C1 segment of cervical spinal cord (tissue), 14 donors: ENCODE measurements at regions not wholly inside any gene's neighbourhood (a gene's known extent, or its start where the extent isn't known, plus 50 kb on each side); places are given as distances from the start of the nearest gene placed in this dataset.

Source experiments
- DNase-seq, 14 donors: peaks; one replicate each; lab custom pipeline; 2025; lab: John Stamatoyannopoulos, UW

DNA sequence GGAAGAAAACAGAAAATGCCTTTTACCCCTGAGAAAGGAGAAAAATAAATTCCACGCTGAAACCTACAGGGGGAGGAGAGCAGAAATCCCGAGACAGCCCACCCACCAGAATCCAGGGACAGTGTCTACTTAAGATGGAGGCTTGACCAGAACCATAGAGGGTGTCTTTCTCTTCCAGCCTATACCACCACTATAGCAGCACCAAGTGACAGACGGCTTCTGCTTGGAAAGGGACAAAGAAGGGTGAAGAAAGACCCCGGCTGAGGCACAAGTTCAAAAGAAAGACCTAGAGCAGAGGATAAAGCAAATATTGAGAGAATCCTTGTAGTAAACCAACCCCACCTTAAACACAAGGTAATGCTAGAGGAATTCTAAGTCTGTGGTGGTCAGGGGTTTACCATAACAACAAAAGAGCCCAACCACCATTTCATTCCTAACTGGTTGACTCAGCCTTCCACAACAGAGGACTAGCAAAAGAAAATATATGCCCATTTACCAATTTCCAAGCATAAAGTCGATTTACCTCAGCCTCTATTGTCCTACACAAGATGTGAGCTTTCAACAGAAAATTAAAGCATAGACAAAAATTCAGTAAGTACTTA, 105.3 kb upstream of the FOXG1 start:
- no peak for DNase-seq

DNA sequence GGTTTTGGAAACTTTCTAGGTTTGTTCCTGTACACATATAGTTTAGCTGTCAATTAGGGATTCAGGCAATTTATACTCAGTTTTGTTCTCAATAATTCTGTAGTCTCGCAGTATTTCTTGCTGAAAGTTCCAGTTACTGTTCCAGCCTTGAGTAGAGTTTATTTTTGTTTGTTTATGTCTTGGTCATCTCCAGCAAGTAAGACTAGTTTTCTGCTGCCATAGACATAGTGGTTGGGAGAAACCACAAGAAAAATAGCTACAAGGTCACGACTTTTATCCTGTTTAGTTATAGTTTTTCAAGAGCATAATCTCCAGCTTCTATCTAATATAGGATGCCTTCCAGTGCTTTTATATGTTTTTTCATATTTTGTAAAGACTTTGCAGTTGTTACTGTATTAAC, 99.6 kb upstream of the FOXG1 start:
- no peak for DNase-seq

DNA sequence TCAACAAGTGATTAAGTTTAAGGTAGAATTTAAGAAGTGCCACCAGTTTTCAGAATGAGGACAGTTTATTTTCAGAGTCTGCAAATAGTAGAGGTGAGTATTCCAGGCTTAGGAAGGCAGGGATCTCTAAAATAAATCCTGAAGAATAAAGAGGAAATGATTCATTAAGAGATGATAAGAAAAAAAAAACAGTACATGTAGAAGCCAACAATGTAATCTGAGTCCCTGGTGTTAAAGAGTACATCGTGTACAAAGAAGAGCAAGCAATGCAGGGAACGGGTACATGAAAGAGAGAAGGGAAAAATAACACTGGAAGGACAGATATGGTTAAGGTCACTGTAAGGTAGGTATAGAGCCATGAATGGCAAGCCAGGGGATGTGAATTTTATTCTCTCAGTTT, 95.2 kb upstream of the FOXG1 start:
- DNase-seq = no peak

DNA sequence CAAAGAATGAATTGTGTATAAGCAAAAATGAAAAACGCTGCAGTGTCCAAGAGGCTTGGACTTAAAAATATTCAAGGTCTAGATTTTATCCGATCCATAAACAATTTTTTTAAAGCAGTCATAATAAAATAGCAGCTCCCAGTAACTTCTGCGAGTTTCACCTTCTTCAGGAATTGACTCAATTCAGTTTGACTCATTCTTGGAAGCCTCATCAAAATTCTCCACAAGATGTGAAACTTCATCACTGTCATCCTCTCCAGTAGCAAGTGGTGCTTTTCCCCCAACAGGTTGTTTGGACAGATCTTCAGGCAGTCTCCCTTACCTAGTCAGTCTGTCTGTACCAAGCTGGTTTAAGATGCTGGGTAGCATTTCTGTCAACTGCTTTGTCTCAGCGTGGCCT, 93.5 kb upstream of the FOXG1 start:
- DNase-seq = no peak

DNA sequence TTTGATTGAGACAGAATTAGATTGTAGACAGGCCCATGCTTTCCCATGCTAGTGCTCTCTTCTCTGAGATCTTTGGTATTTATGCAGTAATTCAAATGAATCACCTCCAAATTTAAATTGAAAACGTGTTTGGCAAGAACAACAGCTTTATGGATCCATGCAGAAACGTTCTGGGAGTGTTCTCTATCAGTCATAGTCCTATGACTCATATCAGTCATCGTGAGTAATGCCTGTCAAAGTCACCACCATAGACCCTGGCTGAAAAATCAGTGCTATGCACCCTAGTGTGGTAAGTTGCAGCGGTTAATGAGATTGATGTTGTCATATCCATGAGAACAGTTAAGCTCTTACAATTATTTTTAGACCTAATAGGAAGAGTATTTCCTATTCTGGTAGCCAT, 90.1 kb upstream of the FOXG1 start:
- no peak for DNase-seq

DNA sequence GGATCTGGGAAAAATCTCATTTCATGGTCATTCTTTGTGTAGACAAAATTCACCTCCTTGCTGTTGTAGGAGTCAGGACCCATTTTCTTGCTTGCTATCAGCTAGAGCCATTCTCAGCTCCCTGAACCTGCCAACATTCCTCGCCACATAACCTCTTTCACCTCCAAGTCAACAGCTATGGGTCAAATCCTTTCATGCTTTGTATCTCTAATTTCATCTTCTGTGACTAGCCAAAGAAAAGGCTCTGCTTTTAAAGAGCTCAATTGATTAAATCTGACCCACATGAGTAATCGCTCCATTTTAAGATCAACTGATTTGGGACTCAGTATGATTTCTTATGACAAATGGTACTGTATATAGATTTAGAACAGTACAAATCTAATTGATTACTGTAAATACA, 89.2 kb upstream of the FOXG1 start:
- no peak for DNase-seq

DNA sequence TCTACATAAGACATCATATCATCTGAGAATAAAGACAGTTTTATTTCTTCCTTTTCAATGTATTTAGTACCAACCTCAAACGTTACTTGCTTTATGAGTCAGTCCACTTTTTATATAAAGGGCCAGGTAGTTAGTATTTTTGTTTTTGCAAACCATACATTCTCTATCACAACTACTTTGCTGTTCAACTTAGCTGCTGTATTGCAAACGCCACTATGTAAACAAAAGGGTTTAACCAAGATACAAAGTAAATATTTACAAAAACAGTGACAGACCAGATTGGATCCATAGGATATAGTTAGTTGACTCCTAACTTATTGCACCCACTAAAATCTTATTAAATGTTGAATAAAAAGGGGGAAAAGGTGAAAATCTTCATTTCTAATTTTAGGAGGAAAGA, 87.7 kb upstream of the FOXG1 start:
- DNase-seq = no peak

DNA sequence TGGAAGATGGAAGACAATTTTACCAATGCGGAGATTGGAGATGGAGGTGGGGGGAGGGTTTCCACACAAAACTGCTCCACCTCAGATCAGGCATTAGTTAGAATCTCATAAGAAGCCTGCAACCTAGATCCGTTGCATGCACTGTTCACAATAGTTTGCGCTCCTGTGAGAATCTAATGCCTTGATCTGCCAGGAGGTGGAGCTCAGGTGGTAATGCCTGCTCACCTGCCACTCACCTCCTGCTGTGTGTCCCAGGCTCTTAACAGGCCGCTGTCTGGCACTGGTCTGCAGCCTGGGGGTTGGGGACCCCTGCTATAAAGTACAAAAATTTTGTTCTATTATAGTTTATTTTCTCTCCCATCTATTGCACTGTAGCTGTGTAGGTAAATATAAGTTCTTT, 84.9 kb upstream of the FOXG1 start:
- DNase-seq = no peak

DNA sequence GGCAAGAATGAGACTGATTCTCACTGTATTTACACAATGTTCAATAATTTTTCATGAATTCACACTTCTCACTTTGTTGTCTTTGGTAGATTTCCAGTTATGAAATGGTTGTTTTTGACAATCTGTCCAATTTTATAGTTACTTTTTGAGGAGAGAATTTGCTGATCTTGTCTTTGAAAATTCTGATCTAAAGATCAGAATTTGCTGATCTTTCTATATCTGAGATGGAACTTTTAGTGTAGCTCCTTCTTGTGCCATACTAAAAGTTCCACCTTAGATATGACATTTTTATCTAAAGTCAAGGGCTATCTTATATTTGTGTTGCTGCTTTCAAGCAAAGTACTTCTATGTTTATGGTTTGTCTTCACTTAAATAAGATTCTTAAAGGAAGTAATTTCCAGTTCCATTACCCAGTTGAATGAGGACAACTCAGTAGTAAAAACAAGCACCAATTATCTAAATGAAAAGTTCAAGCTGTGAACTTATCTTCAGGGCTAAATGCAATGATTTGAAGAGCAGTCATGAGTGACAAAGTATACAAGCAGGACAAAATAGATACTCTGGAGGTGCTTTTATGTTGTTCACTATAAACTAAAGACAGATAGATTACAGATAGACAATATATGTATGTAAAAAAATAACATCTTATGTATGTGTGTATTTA, 76.4 kb upstream of the FOXG1 start:
- no peak for DNase-seq

DNA sequence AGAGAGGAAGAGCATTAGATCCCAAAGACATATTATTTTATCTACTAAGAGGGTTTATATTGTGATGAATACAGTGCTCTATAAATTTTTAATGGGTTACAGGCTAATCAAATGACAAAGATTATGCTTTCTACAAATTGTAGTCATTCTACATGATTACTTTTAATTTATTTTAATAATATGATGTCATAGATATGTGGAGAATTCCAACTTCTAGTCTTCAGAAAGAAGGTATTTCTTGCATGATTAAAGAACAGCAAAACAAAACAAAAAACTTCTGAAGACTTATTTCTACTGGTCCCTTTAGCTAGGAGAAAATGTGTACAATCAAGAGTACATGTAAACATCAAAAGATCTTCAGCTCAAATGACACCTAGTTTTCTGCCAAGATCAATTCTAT, 71.5 kb upstream of the FOXG1 start:
- DNase-seq = no peak

DNA sequence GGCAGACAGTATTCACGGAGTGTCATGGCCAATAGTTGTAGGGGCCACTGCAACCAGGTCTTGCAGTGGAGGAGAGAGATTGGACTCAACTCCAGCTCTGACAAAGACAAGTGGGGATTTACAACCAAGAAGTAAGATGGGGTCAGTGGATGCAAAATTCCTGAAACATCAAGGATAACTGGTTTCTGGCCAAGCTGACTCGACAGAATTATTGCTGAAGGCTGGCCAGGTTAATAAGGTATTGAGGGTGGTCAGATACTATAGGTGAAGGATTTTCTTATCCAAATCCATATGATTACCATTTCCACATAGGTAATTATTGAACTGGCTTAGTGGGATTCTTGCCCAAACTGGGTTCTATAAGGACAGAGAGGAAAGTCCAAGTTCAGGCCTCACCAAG, 64.9 kb upstream of the FOXG1 start:
- DNase-seq = no peak

DNA sequence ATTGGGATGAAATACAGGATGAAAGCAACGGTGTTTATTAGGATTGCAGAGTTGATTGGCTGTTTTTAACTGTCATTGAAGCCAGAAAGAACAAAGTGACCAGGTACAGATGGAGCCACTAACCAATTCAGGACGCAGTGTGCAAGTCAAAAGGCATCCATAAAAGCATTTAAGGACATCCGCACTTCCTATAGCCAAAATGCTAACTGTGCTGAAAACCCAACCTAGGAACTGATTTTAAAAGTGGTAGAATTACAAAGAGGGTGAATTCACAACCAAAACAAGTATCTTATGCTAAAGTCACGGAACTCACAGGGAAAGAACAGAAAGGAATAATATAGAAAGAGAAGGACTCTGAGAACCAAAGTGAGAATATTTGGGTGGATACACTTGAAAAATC, 63.1 kb upstream of the FOXG1 start:
- DNase-seq = no peak

DNA sequence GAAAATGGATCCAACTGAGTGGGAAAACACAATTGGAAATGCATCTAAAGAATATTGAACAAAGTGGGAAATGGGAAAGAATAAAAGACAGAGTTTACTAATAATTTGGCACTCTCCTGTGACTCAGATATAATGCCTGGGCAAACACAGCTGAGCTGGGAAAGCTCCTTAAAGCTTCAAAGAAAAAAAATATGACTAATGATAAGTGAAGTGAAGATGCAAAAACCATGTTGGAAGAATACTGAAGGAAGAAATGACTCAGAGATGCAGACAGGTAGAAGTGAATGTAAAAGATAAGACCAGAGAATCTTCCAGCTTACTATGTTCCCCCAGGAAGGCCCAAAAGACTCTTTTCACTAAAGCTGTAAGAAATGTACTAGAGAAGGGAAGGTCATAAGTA, 62.4 kb upstream of the FOXG1 start:
- DNase-seq = no peak

DNA sequence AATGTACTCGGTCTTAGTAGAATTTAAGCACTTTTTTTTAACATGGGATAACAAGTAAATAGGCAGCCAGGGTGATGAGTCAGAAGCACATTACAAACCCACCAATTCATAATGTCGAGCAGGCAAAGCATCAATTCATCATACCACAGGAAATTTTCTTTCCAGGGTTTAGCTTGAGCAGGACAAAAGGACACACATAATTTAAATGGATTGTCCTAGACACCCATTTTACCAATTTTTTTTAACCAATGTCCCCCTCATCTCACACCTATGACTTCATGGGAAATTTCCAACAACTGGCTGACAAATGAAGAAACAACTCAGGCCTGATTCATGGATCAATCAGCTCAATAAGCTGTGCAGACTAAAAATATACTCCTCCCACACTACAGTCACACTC, 58.8 kb upstream of the FOXG1 start:
- DNase-seq = no peak

DNA sequence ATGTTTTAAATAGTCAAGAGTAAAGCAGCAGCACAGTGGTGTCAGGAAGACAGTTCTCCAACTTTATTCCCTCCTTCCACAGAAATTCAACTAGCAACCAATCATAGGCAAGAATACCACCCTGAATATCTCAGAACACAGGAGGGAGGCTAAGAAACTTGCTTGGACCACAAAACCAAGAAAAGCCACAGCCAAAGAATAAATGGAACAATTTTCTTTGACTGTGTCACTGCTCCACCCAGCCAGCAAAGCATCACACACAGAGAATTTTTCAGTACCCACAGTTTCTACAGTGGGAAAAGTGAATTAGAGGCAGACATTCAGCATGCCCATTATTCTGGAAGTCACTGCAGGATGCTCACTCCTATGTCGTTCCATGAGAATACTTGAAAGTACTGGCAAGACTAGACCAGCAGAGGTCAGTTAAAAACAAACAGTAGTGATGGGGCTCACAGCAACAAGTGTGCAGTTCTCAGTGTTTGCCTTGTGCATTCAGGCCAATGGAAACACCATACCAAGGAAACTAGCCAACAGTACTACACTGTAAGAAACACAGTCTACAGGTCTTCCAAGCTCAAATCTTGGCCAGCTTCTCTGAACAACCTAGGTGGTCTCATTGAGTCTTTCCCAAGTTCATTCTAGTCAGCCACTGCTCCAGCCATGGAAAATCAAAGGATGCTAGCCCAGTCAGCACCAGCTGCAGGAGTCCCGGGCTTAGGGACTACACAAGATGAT, 56.8 kb upstream of the FOXG1 start:
- DNase-seq = no peak
